ENCODE measurements at regions not wholly inside any gene's neighbourhood (a gene's known extent, or its start where the extent isn't known, plus 50 kb on each side); places are given as distances from the start of the nearest gene placed in this dataset.

DNA sequence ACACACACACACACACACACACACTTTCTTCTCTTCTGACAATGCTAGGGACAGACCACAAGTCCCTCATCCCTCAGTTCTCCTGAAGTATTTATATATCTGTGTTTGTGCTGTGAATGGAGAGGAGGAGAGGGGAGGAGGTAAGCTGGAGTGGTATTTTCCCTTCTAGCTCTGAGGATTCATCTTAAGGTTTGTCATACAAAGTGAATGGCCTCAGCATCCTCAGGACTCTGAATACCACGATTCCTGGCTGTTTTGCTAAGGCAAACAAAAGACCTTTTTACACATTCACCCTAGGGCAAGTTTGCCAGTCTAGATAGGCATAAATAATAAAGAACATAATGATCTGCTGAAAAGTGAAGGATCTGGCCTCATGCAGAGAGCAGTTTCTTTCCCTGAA is 65.7 kb upstream of the CHMP2B start:
- in situ Hi-C loops (cut with HindIII; ENCODE audit: low sequenced_read_pairs): no loop called here
- no peak overlapping the region for H3K4me3 ChIP-seq (ENCODE audit: low read depth, low read length)
- TF ChIP-seq, protein P1, sequence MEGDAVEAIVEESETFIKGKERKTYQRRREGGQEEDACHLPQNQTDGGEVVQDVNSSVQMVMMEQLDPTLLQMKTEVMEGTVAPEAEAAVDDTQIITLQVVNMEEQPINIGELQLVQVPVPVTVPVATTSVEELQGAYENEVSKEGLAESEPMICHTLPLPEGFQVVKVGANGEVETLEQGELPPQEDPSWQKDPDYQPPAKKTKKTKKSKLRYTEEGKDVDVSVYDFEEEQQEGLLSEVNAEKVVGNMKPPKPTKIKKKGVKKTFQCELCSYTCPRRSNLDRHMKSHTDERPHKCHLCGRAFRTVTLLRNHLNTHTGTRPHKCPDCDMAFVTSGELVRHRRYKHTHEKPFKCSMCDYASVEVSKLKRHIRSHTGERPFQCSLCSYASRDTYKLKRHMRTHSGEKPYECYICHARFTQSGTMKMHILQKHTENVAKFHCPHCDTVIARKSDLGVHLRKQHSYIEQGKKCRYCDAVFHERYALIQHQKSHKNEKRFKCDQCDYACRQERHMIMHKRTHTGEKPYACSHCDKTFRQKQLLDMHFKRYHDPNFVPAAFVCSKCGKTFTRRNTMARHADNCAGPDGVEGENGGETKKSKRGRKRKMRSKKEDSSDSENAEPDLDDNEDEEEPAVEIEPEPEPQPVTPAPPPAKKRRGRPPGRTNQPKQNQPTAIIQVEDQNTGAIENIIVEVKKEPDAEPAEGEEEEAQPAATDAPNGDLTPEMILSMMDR (IDR thresholded peaks at IDR 0.05; ENCODE audit: low read depth, low read length, missing control alignments): no peak
- DNase-seq (ENCODE audit: low read depth): no peak

DNA sequence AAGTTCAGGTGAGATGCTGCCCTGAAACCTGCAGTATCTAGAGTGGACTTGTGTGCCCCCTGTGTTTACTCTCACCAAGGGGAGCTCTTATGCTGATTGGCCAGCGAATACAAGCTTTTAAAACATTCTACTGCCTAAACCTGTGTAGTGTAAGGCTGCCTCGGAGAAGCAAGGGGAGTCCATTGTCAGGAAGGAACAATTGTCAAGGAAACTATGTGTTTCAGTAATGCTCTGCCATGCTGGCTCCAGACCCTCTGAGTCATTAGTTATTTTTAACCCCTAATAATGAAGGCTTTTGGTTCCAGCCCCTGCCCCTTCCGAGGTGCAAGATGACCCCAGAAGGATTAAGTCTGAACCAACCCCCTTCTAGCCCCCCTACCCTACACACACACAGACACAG is 66.1 kb upstream of the CHMP2B start:
- no peak overlapping the region for H3K4me3 ChIP-seq (ENCODE audit: low read depth, low read length)
- no peak for DNase-seq (ENCODE audit: low read depth)
- TF ChIP-seq, protein P1 (IDR thresholded peaks at IDR 0.05; ENCODE audit: low read depth, low read length, missing control alignments): no peak
- in situ Hi-C loops (cut with HindIII; ENCODE audit: low sequenced_read_pairs): no loop called here

DNA sequence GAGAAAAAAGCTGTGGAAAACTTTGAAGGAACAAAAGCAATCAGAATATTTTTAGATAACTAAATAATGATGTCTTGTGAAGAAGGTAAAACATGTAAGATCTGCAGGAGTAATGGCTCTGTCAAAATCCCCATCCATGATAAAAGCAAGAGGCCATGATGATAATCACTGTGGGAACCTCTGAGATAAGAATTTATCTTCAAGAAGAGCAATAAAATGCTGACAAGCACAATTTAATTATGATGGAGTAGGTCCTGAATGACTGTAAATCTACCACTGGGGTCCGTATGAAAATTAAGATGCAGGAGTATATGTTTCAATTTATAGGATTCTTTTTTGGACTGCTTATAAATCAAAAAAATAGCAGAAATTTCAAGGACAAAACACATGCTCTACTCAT is 68.3 kb upstream of the CHMP2B start:
- in situ Hi-C loops (cut with HindIII; ENCODE audit: low sequenced_read_pairs): no loop called here
- TF ChIP-seq, protein P1 (IDR thresholded peaks at IDR 0.05; ENCODE audit: low read depth, low read length, missing control alignments): no peak
- H3K4me3 ChIP-seq (ENCODE audit: low read depth, low read length): no peak overlapping the region
- no peak for DNase-seq (ENCODE audit: low read depth)

DNA sequence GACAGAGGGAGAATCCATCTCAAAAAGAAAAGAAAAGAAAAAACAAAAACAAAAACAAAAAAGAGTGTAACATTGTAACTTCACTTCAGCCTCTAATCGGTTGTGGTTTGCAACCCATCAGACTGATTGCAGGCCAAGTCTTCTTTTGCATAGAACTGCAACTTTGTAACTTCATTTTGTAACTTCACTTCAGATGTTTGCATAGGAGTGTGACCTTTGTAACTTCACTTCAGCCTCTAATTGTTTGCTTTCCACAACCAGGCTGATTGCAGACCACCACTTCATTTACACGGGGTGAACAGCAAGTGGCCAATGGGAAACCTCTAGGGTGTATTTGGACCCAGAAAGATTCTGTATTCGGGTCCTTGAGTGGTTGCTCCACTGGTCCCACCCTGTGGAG is 79.1 kb upstream of the CHMP2B start:
- in situ Hi-C loops (cut with HindIII; ENCODE audit: low sequenced_read_pairs): no loop called here
- TF ChIP-seq, protein P1 (IDR thresholded peaks at IDR 0.05; ENCODE audit: low read depth, low read length, missing control alignments): no peak
- DNase-seq (ENCODE audit: low read depth): no peak
- H3K4me3 ChIP-seq (ENCODE audit: low read depth, low read length): no peak overlapping the region

DNA sequence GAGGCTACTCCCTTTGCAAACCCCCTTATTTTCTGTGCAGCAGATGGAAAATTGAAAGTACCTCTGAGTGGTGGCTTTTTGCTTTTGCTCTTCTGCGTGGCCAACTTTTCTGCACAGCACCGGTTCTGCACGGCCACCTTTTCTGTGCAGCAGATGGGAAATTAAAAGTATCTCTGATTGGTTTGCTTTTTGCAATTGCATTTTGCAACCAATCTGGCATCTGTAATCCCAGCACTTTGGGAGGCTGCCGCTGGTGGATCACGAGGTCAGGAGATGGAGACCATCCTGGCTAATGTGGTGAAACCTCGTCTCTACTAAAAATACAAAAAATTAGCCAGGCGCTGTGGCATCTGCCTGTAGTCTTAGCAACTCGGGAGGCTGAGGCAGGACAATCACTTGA is 79.5 kb upstream of the CHMP2B start:
- no peak overlapping the region for H3K4me3 ChIP-seq (ENCODE audit: low read depth, low read length)
- TF ChIP-seq, protein P1 (IDR thresholded peaks at IDR 0.05; ENCODE audit: low read depth, low read length, missing control alignments): no peak
- in situ Hi-C loops (cut with HindIII; ENCODE audit: low sequenced_read_pairs): no loop called here
- DNase-seq (ENCODE audit: low read depth): no peak

DNA sequence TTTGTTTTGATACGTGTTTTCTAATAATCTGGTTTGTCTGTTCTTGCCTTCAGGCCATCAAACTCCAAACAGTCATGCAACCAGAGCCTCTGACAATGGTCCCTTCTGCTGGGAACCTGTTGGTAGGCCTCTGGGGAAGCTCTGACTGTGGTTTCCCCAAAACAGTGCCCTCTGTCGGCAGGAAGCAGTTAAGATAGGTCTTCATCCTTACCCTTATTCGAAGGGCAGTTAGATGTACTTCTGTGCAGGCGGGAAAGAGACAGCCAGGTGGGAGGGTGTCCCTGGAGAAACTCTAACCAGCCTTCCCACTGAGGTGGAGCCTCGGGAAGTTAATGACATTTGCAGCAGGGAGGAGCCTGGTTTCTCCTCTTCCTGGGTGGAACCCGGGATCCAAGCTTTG is 81.6 kb upstream of the CHMP2B start:
- in situ Hi-C loops (cut with HindIII; ENCODE audit: low sequenced_read_pairs): no loop called here
- TF ChIP-seq, protein P1 (IDR thresholded peaks at IDR 0.05; ENCODE audit: low read depth, low read length, missing control alignments): no peak
- no peak for DNase-seq (ENCODE audit: low read depth)
- H3K4me3 ChIP-seq (ENCODE audit: low read depth, low read length): no peak overlapping the region

DNA sequence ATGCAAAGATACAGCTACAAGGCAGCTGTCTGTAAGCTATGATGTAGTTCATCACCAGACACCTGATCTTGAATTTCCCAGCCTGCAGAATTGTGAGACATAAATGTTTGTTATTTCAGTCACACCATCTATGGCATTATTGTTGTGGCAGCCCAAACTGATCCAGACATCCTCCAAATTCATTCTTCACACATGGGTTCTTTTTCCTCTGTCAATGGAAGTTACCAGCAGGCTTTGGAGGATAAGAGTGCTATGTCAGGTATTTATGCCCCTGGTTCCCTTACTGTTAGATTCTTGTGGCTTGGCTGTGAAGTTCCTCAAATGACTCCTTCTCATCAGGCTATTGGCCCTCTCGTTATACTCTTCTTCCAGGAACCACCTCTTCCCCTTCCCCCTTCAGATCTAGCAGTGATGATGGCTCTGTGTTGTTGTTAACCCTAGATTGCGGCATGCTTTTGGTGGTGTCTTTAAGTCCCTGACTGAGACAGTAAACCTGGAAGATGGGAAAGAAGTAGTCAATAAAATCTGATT is 91.0 kb upstream of the CHMP2B start:
- in situ Hi-C loops (cut with HindIII; ENCODE audit: low sequenced_read_pairs): no loop called here
- H3K4me3 ChIP-seq (ENCODE audit: low read depth, low read length): no peak overlapping the region
- no peak for DNase-seq (ENCODE audit: low read depth)
- TF ChIP-seq, protein P1 (IDR thresholded peaks at IDR 0.05; ENCODE audit: low read depth, low read length, missing control alignments): no peak

All from astrocyte of the cerebellum (primary cell).